Osteocyte (in vitro differentiated cells): ENCODE measurements at regions not wholly inside any gene's neighbourhood (a gene's known extent, or its start where the extent isn't known, plus 50 kb on each side); places are given as distances from the start of the nearest gene placed in this dataset.
A peak's percentile ranks its signal among the peaks of the same experiment; 100 is the strongest.

Experiments used
- DNase-seq: peaks from one replicate; pipeline ENCODE4 v3.0.0; 2021; ENCODE audit warnings: mixed read lengths; ENCODE audit not compliant: unreplicated experiment; ENCODE audit errors: extremely low spot score
- H3K27ac Mint-ChIP-seq: one replicate; pipeline ENCODE4 v1.8.0; 2021; ENCODE audit warnings: mild to moderate bottlenecking, mixed read lengths; ENCODE audit not compliant: unreplicated experiment
- H3K27me3 Mint-ChIP-seq: one replicate; pipeline ENCODE4 v1.8.0; 2021; ENCODE audit warnings: mixed read lengths; ENCODE audit not compliant: unreplicated experiment
- H3K36me3 Mint-ChIP-seq: one replicate; pipeline ENCODE4 v1.8.0; 2021; ENCODE audit warnings: mixed read lengths; ENCODE audit not compliant: unreplicated experiment
- H3K4me1 Mint-ChIP-seq: one replicate; pipeline ENCODE4 v1.8.0; 2021; ENCODE audit warnings: mixed read lengths; ENCODE audit not compliant: unreplicated experiment
- H3K4me3 Mint-ChIP-seq: one replicate; pipeline ENCODE4 v1.8.0; 2021; ENCODE audit warnings: mild to moderate bottlenecking, moderate library complexity, mixed read lengths; ENCODE audit not compliant: unreplicated experiment
- H3K9me3 Mint-ChIP-seq: one replicate; pipeline ENCODE4 v1.8.0; 2021; ENCODE audit warnings: mixed read lengths; ENCODE audit not compliant: unreplicated experiment
- TF ChIP-seq, protein P1 (sequence below): fragments of 200-600 bp; sonication (generic); IDR thresholded peaks from 2 replicates; pipeline ENCODE4 v1.5.0; 2021; ENCODE audit warnings: antibody characterized with exemption, mild to moderate bottlenecking, moderate library complexity

DNA sequence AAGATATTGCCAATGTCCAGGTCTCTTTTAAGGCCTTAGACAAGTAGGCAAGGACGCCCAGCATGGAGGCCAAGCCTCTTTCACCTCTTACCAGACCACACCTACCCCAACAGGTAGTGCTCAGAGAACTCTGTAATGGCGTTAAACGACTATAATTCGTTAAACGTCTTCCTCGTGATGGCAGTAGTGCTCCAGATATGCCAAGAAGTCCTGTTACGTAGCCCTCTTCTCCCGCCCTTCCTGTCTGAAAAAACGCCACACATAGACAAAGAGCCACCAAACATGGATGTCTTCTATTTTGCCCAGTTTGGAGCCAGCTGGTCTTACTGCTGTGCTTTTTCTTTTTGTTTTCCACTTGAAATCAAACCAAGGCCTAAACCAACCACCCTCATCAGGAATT, 190.7 kb downstream of the OR13H1 start:
- Mint-ChIP-seq H3K27me3 (no peaks in the 10 kb centered on the region), H3K4me3 (no peak overlapping the region), H3K36me3 (peaks cover under 1% of the 10 kb centered on the region), H3K4me1 (no peaks in the 10 kb centered on the region), H3K27ac (no peak overlapping the region), H3K9me3 (peaks cover 6% of the 10 kb centered on the region)
- peak; percentile 49 for DNase-seq
- TF ChIP-seq, protein P1, sequence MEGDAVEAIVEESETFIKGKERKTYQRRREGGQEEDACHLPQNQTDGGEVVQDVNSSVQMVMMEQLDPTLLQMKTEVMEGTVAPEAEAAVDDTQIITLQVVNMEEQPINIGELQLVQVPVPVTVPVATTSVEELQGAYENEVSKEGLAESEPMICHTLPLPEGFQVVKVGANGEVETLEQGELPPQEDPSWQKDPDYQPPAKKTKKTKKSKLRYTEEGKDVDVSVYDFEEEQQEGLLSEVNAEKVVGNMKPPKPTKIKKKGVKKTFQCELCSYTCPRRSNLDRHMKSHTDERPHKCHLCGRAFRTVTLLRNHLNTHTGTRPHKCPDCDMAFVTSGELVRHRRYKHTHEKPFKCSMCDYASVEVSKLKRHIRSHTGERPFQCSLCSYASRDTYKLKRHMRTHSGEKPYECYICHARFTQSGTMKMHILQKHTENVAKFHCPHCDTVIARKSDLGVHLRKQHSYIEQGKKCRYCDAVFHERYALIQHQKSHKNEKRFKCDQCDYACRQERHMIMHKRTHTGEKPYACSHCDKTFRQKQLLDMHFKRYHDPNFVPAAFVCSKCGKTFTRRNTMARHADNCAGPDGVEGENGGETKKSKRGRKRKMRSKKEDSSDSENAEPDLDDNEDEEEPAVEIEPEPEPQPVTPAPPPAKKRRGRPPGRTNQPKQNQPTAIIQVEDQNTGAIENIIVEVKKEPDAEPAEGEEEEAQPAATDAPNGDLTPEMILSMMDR: no peak

DNA sequence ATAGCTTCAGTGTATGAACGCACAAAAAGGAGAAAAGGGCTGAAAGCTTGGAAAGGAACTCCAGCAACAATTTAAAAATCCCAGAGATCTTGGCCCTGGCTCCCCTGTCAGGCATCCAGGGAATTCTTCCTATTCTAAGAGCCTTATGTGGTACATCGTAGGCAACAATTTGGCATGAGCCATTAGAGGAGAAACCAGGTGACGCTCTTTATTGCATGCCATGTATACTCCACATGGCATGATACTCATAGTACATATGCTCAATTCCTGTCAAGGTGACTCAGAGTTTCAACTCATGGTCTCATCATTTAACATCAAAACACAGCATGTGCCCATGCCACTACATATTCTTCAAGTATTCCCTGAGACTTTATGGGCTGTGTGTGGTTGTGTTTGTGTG, 191.3 kb downstream of the OR13H1 start:
- peak; percentile 5 for DNase-seq
- peaks cover 9% of the 10 kb centered on the region for H3K9me3 Mint-ChIP-seq
- H3K4me3 Mint-ChIP-seq: no peak overlapping the region
- no peak overlapping the region for H3K27ac Mint-ChIP-seq
- no peaks in the 10 kb centered on the region for H3K4me1 Mint-ChIP-seq
- peaks cover 5% of the 10 kb centered on the region for H3K36me3 Mint-ChIP-seq
- TF ChIP-seq, protein P1: no peak
- no peaks in the 10 kb centered on the region for H3K27me3 Mint-ChIP-seq

DNA sequence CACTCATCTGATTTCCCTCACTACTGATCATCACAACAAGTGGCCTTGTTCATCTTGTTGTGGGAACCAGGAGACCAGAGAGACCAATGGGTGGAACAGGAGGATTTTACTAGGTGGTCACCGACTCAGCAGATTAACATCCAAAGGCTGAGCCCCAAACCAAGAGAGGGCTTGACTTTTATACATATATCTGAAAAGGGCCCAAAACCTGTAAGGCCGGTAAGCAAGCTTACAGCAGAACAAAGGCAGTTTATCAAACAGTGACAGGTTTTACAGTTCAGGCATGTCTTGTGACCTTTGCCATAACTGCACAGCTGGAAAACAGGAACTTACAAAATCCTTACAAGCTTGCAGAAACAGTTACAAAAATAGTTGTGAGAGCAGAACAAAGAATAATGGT, 195.9 kb downstream of the OR13H1 start:
- DNase-seq: peak; percentile 36
- no peaks in the 10 kb centered on the region for H3K27me3 Mint-ChIP-seq
- peaks cover 14% of the 10 kb centered on the region for H3K9me3 Mint-ChIP-seq
- H3K4me1 Mint-ChIP-seq: no peaks in the 10 kb centered on the region
- TF ChIP-seq, protein P1: no peak
- no peak overlapping the region for H3K27ac Mint-ChIP-seq
- H3K4me3 Mint-ChIP-seq: no peak overlapping the region
- H3K36me3 Mint-ChIP-seq: peaks cover 5% of the 10 kb centered on the region

DNA sequence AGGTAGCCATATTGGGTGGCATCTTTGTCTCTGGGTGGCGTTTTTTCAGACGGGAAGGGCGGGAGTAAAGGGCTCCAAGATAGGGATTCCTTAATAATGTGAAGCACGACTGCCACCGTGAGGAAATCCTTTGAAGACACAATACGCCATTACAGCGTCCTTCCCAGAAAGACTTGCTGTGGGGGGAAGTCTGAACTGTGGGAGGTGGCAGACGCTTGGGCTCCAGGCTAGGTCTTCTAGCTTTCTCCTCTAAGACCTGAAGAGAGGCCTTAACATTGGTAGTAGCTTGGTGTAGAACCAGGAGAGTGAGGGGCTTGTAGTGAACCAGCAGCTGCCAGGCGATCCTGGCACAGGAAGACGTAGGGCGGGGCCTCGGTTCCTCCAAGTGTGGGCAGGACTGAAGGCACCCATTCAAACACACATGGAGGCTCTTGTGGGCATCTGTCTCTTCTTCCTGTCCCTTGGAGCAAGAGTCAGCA, 197.3 kb downstream of the OR13H1 start:
- no peak overlapping the region for H3K27ac Mint-ChIP-seq
- H3K4me3 Mint-ChIP-seq: no peak overlapping the region
- TF ChIP-seq, protein P1: no peak
- peaks cover 14% of the 10 kb centered on the region for H3K9me3 Mint-ChIP-seq
- peaks cover 5% of the 10 kb centered on the region for H3K36me3 Mint-ChIP-seq
- DNase-seq: peak; percentile 68
- no peaks in the 10 kb centered on the region for H3K4me1 Mint-ChIP-seq
- H3K27me3 Mint-ChIP-seq: no peaks in the 10 kb centered on the region

DNA sequence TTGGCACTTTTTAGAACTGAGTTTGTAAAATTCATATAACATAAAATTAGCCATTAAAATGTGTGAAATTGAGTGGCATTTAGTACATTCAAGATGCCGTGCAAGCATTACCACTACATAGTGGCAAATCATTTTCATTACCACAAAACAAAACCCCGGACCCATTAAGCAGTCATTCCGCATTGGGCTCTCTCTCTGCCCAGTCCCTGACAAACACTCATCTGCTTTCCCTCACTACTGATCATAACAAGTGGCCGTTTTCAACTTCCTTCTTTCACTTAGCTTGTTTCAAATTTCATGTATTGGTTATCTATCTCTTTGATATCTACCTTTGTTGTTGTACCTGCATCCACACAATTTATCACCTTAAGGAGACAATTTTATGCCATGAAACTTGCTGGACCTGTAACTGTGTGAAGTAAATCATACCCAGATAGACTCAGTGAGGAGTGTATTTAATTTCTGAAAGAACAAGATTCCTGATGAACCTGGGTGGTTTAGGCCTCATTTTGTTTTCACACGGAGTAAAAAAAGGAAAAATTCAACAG, 202.1 kb downstream of the OR13H1 start:
- H3K27me3 Mint-ChIP-seq: no peaks in the 10 kb centered on the region
- no peak overlapping the region for H3K4me3 Mint-ChIP-seq
- H3K27ac Mint-ChIP-seq: no peak overlapping the region
- H3K4me1 Mint-ChIP-seq: no peaks in the 10 kb centered on the region
- H3K9me3 Mint-ChIP-seq: no peaks in the 10 kb centered on the region
- H3K36me3 Mint-ChIP-seq: peaks cover 9% of the 10 kb centered on the region
- TF ChIP-seq, protein P1: no peak
- no peak for DNase-seq
